ENCODE measurements at regions not wholly inside any gene's neighbourhood (a gene's known extent, or its start where the extent isn't known, plus 50 kb on each side); places are given as distances from the start of the nearest gene placed in this dataset.

DNA sequence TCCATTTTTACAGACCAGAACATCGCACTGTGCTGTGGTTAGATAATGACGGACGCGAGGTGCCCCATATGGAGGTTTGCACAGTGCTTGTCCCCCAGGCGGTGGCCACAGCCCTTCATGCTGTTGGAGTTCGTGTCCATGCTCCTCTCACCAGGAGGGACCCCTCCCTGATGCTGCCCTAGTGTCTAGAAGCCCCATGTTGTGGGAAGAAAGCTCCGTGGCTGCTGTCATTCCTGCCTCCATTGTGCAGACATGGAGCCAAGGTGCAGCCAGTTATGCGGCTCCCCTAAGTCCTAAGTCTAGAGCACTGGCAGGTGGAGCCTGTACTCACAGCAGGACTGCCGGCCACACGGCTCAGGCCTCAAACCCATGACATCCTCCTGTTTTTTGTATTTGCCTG is 464.9 kb downstream of the EIPR1 start:
- H3K4me2 ChIP-seq (ENCODE audit: low read depth, low read length) = no peak overlapping the region
- H4K8ac ChIP-seq (ENCODE audit: low read depth in 2 of 2, low read length in 2 of 2) = no peak overlapping the region
- ATAC-seq (ENCODE audit: low read depth) (no peak), DNase-seq (no peak)
- no peaks in the 10 kb centered on the region for H3K4me1 ChIP-seq (ENCODE audit: control insufficient read depth, insufficient read depth, low read length)
- H3K79me1 ChIP-seq (ENCODE audit: low read depth in 1 of 2, low read length in 2 of 2) = no peaks in the 10 kb centered on the region
- no peaks in the 10 kb centered on the region for H4K20me1 ChIP-seq (ENCODE audit: insufficient read depth, low read length)
- no peak overlapping the region for H2BK5ac ChIP-seq (ENCODE audit: low read depth, low read length, poor library complexity, severe bottlenecking)
- CTCF ChIA-PET = no interaction called here
- H3K4me3 ChIP-seq (ENCODE audit: insufficient read depth, low read depth, low read length) = no peak overlapping the region
- H2BK120ac ChIP-seq (ENCODE audit: low read depth, low read length) = no peak overlapping the region
- H3K9ac ChIP-seq (ENCODE audit: low read depth, low read length) = no peak overlapping the region
- H3K27ac ChIP-seq (ENCODE audit: insufficient read depth, low read length) = no peak overlapping the region
- H3K18ac ChIP-seq (ENCODE audit: low read depth, low read length) = no peak overlapping the region
- no peaks in the 10 kb centered on the region for H3K27me3 ChIP-seq (ENCODE audit: control insufficient read depth, insufficient read depth, low read length)
- no CpG with 5 or more reads among the region's 10 CpGs for WGBS, 2 experiments (ENCODE audit: extremely low coverage in 2 of 2, insufficient read length in 1 of 2)
- no peak overlapping the region for H3K4ac ChIP-seq (ENCODE audit: low read depth, low read length)
- intact Hi-C loops (cut with micrococcal nuclease) = no loop called here
- peaks cover 31% of the 10 kb centered on the region for H3K9me3 ChIP-seq (ENCODE audit: control insufficient read depth, insufficient read depth, low read length)
- H2AFZ ChIP-seq (replicated peaks; ENCODE audit: low read length, poor library complexity) = no peak overlapping the region
- H3K36me3 ChIP-seq (ENCODE audit: control insufficient read depth, insufficient read depth, low read length) = no peaks in the 10 kb centered on the region
- H3K9me1 ChIP-seq (ENCODE audit: insufficient read depth, low read length) = no peaks in the 10 kb centered on the region
- in situ Hi-C loops (cut with MboI; ENCODE audit: low sequenced_read_pairs) = no loop called here
- POLR2A ChIA-PET (ENCODE audit: unreplicated experiment) = no interaction called here
- H3K14ac ChIP-seq (replicated peaks; ENCODE audit: low read depth, low read length) = no peak overlapping the region
- H2AK9ac ChIP-seq (replicated peaks; ENCODE audit: low read depth, low read length, poor library complexity) = no peak overlapping the region
- TF ChIP-seq, protein P1, sequence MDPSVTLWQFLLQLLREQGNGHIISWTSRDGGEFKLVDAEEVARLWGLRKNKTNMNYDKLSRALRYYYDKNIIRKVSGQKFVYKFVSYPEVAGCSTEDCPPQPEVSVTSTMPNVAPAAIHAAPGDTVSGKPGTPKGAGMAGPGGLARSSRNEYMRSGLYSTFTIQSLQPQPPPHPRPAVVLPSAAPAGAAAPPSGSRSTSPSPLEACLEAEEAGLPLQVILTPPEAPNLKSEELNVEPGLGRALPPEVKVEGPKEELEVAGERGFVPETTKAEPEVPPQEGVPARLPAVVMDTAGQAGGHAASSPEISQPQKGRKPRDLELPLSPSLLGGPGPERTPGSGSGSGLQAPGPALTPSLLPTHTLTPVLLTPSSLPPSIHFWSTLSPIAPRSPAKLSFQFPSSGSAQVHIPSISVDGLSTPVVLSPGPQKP (IDR thresholded peaks at IDR 0.05; ENCODE audit: borderline replicate concordance, low read depth, low read length) = no peak
- TF ChIP-seq CEBPB (IDR thresholded peaks at IDR 0.05; ENCODE audit: low read depth, low read length) (no peak), MXI1 (IDR thresholded peaks at IDR 0.05; ENCODE audit: borderline replicate concordance, low read depth, low read length) (no peak), MAFK (IDR thresholded peaks at IDR 0.05; ENCODE audit: low read depth, low read length) (no peak)
- TF ChIP-seq, protein P2, sequence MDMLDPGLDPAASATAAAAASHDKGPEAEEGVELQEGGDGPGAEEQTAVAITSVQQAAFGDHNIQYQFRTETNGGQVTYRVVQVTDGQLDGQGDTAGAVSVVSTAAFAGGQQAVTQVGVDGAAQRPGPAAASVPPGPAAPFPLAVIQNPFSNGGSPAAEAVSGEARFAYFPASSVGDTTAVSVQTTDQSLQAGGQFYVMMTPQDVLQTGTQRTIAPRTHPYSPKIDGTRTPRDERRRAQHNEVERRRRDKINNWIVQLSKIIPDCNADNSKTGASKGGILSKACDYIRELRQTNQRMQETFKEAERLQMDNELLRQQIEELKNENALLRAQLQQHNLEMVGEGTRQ (IDR thresholded peaks at IDR 0.05; ENCODE audit: low read depth, low read length) = no peak
- dilution Hi-C loops (cut with HindIII; ENCODE audit: low sequenced_read_pairs, unreplicated experiment) = no loop called here
- H4K5ac ChIP-seq (ENCODE audit: low read depth, low read length) = no peak overlapping the region
- no peak overlapping the region for H3K23ac ChIP-seq (ENCODE audit: low read depth, low read length)
- H2AK5ac ChIP-seq (ENCODE audit: low read depth, low read length) = no peak overlapping the region
- BruUV-seq (replicated peaks) = no TSS peak
- H4K91ac ChIP-seq (ENCODE audit: insufficient read depth, low read depth, low read length) = no peak overlapping the region
- no peak overlapping the region for H2BK20ac ChIP-seq (ENCODE audit: low read depth, low read length)
- no peak overlapping the region for H3K56ac ChIP-seq (ENCODE audit: extremely low read depth, insufficient read depth, low read length)
- no peak overlapping the region for H2BK15ac ChIP-seq (ENCODE audit: low read depth, low read length)
